ENCODE measurements at regions not wholly inside any gene's neighbourhood (a gene's known extent, or its start where the extent isn't known, plus 50 kb on each side); places are given as distances from the start of the nearest gene placed in this dataset.

DNA sequence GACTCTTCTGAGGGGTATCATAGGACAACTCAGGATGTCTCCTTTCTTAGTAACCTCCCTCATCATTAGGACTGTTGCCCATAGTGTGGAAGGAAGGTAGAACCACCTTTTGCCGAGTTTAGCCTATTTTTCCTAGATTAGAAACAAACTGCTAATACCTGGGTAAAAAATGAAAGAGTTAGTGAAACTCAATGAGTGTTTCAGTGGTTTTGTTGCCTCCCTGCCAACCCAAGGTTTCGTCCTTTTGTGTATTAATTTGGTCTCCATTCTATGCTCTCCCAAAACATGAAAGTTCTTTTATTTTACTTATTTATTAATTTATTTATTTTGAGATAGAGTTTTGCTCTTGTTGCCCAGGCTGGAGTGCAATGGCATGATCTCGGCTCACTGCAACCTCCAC, 174.9 kb upstream of the KCNJ16 start:
- no peaks in the 10 kb centered on the region for H3K27me3 ChIP-seq (ENCODE audit: insufficient read depth, low read depth, low read length)
- TF ChIP-seq, protein P1, sequence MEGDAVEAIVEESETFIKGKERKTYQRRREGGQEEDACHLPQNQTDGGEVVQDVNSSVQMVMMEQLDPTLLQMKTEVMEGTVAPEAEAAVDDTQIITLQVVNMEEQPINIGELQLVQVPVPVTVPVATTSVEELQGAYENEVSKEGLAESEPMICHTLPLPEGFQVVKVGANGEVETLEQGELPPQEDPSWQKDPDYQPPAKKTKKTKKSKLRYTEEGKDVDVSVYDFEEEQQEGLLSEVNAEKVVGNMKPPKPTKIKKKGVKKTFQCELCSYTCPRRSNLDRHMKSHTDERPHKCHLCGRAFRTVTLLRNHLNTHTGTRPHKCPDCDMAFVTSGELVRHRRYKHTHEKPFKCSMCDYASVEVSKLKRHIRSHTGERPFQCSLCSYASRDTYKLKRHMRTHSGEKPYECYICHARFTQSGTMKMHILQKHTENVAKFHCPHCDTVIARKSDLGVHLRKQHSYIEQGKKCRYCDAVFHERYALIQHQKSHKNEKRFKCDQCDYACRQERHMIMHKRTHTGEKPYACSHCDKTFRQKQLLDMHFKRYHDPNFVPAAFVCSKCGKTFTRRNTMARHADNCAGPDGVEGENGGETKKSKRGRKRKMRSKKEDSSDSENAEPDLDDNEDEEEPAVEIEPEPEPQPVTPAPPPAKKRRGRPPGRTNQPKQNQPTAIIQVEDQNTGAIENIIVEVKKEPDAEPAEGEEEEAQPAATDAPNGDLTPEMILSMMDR (IDR thresholded peaks at IDR 0.05; ENCODE audit: poor library complexity, severe bottlenecking) = no peak
- TF ChIP-seq EZH2 (IDR thresholded peaks at IDR 0.05; ENCODE audit: borderline replicate concordance, insufficient read depth, low read length, poor library complexity, severe bottlenecking) (no peak), TAF1 (IDR thresholded peaks at IDR 0.05; ENCODE audit: low read depth) (no peak), SMC3 (conservative IDR thresholded peaks at IDR 0.05; ENCODE audit: poor library complexity) (no peak)

DNA sequence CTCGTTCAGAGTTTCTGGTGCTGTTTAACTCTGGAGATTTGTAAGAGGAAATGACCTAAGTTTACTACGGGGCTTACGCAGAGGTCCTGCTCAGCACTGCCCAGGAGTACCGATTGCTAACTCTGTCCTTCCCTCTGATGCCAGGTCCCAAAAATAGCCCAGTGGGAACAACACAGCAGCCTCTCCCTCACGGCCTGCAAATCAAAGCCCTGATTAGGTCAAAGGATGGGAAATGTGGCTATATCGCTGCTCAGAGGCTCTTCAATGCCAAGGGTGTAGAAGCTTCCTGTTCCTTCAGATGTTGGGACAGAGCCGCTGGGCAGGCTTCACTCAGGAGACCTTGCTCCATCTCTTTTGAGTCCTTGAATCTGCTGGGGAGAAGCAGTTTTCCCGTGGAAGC, 174.2 kb upstream of the KCNJ16 start:
- Histone ChIP-seq H3K9ac (ENCODE audit: low read length) (no peak overlapping the region), H3K36me3 (ENCODE audit: insufficient read depth, low read length) (no peaks in the 10 kb centered on the region), H4K20me1 (ENCODE audit: insufficient read depth) (no peaks in the 10 kb centered on the region), H3K79me2 (replicated peaks; ENCODE audit: insufficient read depth, low read length) (no peaks in the 10 kb centered on the region), H3K9me3 (ENCODE audit: low read length) (no peaks in the 10 kb centered on the region), H3K4me3 (ENCODE audit: low read length) (no peak overlapping the region), H3F3A (ENCODE audit: insufficient read depth, low read length, poor library complexity, severe bottlenecking) (no peaks in the 10 kb centered on the region), H3K27me3 (ENCODE audit: insufficient read depth, low read depth, low read length) (no peaks in the 10 kb centered on the region), H3K27ac (ENCODE audit: low read length) (no peak overlapping the region), H3K4me2 (ENCODE audit: low read length) (no peak overlapping the region), H2AFZ (ENCODE audit: low read depth, low read length) (no peak overlapping the region), H3K9me2 (ENCODE audit: insufficient read depth, low read length) (no peaks in the 10 kb centered on the region)
- TF ChIP-seq EP300 (conservative IDR thresholded peaks at IDR 0.05; ENCODE audit: poor library complexity, severe bottlenecking) = no peak
- TF ChIP-seq SMC3 (conservative IDR thresholded peaks at IDR 0.05; ENCODE audit: poor library complexity) = no peak
- TF ChIP-seq, protein P1 (IDR thresholded peaks at IDR 0.05; ENCODE audit: poor library complexity, severe bottlenecking) = no peak
- no peak for TF ChIP-seq POLR2AphosphoS5 (IDR thresholded peaks at IDR 0.05)
- no peak for TF ChIP-seq TAF1 (IDR thresholded peaks at IDR 0.05; ENCODE audit: low read depth)
- TF ChIP-seq RAD21 (conservative IDR thresholded peaks at IDR 0.05) = no peak
- no peak for TF ChIP-seq EZH2 (IDR thresholded peaks at IDR 0.05; ENCODE audit: borderline replicate concordance, insufficient read depth, low read length, poor library complexity, severe bottlenecking)
- TF ChIP-seq, protein P2, sequence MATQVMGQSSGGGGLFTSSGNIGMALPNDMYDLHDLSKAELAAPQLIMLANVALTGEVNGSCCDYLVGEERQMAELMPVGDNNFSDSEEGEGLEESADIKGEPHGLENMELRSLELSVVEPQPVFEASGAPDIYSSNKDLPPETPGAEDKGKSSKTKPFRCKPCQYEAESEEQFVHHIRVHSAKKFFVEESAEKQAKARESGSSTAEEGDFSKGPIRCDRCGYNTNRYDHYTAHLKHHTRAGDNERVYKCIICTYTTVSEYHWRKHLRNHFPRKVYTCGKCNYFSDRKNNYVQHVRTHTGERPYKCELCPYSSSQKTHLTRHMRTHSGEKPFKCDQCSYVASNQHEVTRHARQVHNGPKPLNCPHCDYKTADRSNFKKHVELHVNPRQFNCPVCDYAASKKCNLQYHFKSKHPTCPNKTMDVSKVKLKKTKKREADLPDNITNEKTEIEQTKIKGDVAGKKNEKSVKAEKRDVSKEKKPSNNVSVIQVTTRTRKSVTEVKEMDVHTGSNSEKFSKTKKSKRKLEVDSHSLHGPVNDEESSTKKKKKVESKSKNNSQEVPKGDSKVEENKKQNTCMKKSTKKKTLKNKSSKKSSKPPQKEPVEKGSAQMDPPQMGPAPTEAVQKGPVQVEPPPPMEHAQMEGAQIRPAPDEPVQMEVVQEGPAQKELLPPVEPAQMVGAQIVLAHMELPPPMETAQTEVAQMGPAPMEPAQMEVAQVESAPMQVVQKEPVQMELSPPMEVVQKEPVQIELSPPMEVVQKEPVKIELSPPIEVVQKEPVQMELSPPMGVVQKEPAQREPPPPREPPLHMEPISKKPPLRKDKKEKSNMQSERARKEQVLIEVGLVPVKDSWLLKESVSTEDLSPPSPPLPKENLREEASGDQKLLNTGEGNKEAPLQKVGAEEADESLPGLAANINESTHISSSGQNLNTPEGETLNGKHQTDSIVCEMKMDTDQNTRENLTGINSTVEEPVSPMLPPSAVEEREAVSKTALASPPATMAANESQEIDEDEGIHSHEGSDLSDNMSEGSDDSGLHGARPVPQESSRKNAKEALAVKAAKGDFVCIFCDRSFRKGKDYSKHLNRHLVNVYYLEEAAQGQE (IDR thresholded peaks at IDR 0.05; ENCODE audit: borderline replicate concordance) = no peak
- TF ChIP-seq MXI1 (conservative IDR thresholded peaks at IDR 0.05; ENCODE audit: poor library complexity, severe bottlenecking) = no peak

More for the DNA sequence above, 174.9 kb upstream of the KCNJ16 start:
- Histone ChIP-seq H3K4me2 (ENCODE audit: low read length) (no peak overlapping the region), H3K79me2 (replicated peaks; ENCODE audit: insufficient read depth, low read length) (no peaks in the 10 kb centered on the region), H4K20me1 (ENCODE audit: insufficient read depth) (no peaks in the 10 kb centered on the region), H3F3A (ENCODE audit: insufficient read depth, low read length, poor library complexity, severe bottlenecking) (no peaks in the 10 kb centered on the region), H3K36me3 (ENCODE audit: insufficient read depth, low read length) (no peaks in the 10 kb centered on the region), H3K9me2 (ENCODE audit: insufficient read depth, low read length) (no peaks in the 10 kb centered on the region), H3K4me3 (ENCODE audit: low read length) (no peak overlapping the region), H2AFZ (ENCODE audit: low read depth, low read length) (no peak overlapping the region), H3K9ac (ENCODE audit: low read length) (no peak overlapping the region), H3K27ac (ENCODE audit: low read length) (no peak overlapping the region), H3K9me3 (ENCODE audit: low read length) (no peaks in the 10 kb centered on the region)
